Kasumi-1 (cell line): ENCODE measurements at regions not wholly inside any gene's neighbourhood (a gene's known extent, or its start where the extent isn't known, plus 50 kb on each side); places are given as distances from the start of the nearest gene placed in this dataset.
"Not testable (repeated sequence)": the region's sequence is repeated elsewhere in the genome, so short reads cannot be mapped to it uniquely, and the experiment has no call there.

Experiments used
- DNase-seq, 2 experiments: peaks; one replicate each; lab custom pipeline; 2025; lab: John Stamatoyannopoulos, UW

DNA sequence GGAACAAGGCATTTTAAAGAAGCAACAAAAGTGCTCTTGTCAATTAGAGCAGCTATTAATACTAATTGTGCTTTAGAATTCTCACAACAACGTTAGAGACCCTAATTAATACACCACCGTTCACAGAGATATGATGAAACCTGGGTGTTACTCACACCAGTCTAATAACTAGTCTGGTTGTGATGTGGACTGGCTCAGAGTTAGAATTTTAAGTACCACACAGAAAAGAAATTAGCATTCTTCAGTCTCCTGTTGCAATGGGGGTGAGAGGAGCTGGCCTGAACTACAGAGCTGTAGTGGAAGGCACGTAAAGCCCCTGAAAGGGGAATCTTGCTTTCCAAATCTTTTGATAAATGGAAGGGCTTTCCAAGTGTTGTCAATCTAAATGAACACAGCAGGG is 240.8 kb upstream of the TOX3 start:
- no peak for DNase-seq

DNA sequence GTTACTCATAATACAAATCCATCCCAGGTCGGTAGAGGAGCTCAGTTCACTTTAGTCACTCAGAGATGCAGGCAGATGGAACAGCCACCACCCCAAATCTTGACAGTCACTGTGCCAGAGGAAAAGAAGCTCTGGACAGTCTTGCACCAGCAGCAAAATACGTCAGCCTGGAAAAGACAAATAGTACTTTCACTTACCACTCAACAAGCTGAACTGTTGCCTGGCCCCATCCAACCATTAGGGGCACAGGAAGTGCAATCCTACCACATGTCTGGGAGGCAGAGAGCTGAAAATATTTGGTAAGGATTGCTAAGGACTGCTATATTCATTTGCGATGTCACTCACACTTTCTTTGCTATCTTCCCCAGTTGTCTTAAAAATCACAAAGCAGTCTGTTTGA is 239.1 kb upstream of the TOX3 start:
- DNase-seq: no peak

- no peak for DNase-seq
These were observed 238.7 kb upstream of the TOX3 start for GRCh38 chr16:52785653-52786052.

GRCh38 chr16:52783616-52784015 is 236.7 kb upstream of the TOX3 start:
- DNase-seq: no peak

DNA sequence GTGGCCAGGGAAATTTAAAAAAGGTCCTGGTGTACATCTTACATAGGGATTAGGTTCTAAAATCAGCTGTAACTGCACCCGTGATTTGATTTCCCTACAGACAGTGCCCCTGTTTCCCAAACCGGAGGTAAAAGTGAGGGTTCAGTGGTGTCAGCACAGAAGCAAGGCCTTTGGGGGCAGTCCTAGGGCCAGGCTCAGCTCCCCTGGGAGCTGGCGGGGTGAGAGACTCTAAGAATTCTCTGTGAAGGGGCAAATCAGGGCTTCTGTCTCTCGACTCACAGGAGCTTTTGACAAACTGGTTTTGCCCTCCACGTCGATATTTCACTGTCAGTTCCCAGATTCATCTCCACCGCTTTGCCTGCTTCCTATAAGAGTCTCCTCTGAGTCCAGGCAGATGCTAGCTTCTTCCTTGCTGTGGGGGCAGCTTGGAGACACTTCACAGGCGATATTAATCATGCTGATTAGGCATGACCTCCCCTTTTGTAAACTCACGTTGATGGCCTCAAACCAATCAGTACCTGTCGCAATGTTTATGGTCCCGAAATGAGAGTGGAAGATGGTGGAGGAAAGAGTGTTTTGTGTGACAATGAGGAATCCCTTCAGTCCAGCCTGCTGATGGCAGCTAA is 234.2 kb upstream of the TOX3 start:
- no peak for DNase-seq

- no peak for DNase-seq
These were observed 226.1 kb upstream of the TOX3 start for GRCh38 chr16:52773026-52773425.

GRCh38 chr16:52770828-52771227 is 223.9 kb upstream of the TOX3 start:
- DNase-seq: no peak

DNA sequence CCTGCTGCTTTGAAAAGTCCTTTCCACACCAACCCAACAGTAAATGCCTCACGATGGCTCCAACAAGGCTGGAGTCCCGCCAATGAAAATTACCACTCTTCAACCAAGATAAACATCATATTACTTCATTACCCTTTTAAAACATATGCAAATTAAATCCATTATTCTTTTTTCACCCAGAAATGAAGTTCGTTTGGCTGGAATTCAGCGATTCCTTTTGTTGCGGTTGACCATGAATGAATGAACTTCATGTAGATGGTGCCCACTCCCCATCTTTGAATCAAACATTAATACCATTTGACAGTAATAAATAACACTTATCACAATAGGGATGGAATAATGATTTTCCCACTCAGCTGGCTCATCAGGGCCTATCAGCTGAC is 211.5 kb upstream of the TOX3 start:
- no peak for DNase-seq

DNA sequence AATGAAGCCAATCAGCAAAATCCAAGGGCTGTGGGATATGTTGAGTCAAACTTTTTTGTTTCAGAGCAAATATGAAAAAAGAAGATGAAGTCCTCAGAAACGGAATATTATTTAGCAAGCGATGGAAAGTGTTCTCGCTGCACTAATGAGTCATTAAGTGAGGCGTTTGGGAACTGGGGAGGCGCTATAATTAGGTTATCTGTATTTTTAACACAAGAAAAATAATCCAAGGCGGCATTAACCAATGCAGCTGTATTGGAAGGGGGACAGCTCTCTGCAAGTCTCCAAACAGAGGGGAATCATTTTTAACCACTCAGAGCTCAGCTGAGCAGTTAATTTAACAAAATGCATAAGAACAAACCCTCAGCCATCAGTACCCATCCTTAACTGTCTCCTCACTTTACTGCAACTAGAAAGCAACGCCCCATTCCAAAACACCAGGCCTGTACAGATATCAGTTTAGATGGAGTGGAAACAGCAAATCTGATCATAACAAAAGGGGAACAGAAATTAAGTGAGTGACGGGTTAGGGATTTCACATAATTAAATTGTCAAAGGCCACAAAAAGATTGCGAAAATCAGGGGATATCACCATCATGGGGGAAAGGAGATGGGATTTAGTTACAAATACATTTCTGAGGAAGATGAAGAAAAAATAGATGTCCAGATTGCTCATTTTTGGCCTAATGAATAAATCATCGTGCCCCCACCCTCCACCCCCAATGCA is 211.0 kb upstream of the TOX3 start:
- no peak for DNase-seq

- DNase-seq: no peak
These were observed 210.0 kb upstream of the TOX3 start for GRCh38 chr16:52756812-52757517.

DNA sequence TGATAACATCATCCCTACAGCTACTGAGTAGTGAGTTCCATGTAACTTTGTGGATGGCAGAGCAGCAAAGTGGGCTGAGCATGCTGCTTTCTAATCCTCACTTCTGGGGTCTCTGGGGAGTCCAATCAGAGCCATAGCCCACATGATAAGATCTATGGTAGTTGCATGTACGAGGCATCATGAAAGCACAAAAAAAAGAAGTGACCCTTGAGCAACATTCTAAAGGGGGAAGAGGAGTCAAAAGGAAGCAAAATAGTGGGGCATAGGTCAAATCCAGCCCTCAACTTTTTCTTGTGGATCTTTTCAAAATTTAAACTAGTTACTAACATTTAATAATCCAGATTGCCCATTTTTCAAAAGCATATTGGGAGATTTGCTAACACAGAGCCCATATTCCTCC is 208.5 kb upstream of the TOX3 start:
- no peak for DNase-seq

- no peak for DNase-seq
These were observed 204.1 kb upstream of the TOX3 start for GRCh38 chr16:52751035-52751434.

DNA sequence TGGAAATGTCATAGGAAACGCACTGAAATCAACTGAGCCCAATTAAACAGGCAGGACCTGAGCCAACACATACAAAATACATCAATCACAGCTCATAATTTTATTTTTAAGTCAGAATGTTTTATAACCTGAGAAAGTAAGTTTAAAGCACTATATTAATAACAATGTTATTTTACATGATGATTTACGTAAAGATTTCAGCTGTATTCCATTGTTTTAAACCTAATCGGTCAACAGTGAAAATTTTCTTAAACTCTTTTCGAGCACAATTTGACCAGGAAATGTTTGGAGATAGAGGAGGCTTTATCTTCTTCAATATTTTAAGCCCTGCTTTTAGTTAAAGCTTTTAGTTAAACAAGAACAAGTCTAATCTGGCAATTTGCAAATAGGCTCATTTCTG is 201.8 kb upstream of the TOX3 start:
- no peak for DNase-seq

DNA sequence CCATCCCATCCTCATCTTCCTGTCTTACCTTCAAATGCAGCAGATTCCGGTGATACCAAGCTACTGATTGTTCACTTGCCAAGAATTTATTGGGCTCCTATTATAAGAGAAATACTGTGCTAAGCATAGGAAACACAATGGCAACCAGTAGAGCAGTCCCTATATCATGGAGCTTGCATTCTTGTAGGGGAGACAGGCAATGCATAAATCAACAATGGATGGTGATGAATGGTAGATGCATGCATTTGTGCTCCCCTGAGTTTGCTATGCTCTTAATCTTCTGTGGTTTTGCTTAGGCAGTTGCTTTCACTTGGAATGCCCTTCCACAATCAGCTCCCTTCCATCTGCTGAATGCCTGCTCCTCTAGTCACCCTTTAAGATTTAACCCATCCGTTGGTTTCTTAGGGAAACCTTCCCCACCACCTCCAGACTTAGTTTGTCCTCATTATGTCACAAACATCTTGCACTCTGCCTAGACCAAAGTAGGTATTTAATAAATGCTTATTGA is 200.2 kb upstream of the TOX3 start:
- no peak for DNase-seq

DNA sequence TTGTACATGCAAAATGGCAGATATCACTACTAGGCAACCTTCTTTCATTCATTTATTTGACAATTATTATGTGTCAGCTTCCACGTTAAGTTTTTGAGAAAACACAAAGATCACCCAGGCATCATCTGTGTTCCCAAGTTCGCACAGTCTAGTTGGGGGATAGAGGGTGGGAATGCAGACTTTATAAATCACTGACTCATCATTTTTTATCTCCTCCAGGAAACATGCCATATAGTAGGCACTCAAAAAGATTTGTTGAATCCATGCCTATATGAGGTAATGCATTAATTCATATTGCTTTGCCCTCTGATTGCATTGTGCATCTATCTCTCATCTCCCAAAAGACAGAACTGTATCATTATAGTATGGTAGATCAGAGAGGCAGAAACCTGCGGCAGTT is 196.8 kb upstream of the TOX3 start:
- no peak for DNase-seq

DNA sequence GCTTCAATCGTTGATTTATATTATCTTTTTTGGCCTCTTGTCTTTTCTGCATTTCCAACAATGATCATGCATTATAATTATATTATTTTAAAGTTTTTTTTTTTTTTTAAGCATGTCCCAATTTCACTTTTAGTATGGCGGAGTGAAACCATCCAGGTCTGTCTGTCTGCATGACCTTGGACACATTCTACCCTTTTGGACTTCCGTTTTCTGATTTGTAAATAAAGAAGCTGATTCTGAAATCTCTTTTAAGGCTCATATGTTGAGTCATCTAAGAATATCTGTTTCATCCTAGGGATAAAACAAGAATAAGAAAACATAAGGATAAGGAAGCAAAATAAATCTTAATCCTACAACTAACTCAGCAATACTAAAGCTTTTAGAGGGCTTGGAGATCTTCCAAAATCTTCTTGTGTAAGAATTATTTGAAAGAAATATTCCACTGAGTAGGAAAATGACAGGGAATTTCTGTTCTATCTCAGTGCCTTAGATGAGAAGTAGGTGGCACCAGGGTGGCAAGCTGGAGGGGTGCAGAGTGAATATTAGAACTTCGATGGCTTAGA is 195.7 kb upstream of the TOX3 start:
- DNase-seq: no peak

- DNase-seq: no peak
These were observed 195.1 kb upstream of the TOX3 start for GRCh38 chr16:52742052-52742451.

DNA sequence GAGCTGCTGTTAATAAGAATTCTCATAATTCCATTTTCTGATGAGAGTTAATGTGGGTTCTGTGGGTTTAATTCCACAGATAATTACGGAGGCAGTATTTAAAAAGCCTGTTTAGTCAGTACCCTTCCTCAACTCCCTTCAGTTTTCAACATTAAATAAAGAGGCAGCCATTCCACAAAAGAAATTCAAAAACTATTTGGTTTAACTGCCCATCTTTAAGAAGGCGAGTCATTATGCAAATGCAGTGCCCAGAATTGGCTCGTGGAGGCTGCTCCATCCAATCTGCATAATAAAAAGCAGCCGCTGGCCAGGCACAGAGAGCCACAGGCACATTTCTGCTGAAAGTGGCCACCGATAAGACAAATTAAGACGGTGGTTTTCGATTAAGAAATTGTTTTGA is 194.4 kb upstream of the TOX3 start:
- no peak for DNase-seq

DNA sequence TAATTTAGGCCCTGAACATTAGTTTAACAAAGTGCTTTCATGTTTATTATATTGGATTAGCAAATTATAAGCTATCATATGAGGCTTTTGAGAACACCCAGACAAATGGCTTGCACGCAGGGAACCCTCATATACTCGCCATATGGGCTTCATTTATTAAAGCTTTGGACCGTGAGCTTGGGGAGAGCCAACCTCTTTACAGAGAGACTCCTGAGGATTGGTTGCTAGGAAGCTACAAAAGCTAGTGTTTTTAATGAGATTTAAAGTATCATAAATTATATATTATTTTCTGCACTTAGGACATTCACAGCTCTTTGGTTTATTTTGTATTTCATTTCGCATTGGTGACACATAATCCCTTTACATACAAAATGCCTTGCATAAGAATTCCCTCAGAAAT is 193.8 kb upstream of the TOX3 start:
- DNase-seq: no peak

GRCh38 chr16:52740333-52740732 is 193.4 kb upstream of the TOX3 start:
- DNase-seq: no peak

DNA sequence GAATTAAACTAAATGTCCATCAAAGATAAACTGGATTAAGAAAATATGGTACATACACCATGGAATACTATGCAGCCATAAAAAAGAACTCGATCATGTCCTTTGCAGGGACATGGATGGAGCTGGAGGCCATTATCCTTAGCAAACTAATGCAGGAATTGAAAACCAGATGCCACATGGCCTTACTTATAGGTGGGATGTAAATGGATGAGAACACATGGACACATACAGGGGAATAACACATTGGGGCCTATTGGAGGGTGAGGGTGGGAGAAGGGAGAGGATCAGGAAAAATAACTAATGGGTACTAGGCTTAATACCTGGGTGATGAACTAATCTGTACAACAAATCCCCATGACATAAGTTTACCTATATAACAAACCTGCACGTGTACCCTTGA is 192.0 kb upstream of the TOX3 start:
- DNase-seq: not testable (repeated sequence)

DNA sequence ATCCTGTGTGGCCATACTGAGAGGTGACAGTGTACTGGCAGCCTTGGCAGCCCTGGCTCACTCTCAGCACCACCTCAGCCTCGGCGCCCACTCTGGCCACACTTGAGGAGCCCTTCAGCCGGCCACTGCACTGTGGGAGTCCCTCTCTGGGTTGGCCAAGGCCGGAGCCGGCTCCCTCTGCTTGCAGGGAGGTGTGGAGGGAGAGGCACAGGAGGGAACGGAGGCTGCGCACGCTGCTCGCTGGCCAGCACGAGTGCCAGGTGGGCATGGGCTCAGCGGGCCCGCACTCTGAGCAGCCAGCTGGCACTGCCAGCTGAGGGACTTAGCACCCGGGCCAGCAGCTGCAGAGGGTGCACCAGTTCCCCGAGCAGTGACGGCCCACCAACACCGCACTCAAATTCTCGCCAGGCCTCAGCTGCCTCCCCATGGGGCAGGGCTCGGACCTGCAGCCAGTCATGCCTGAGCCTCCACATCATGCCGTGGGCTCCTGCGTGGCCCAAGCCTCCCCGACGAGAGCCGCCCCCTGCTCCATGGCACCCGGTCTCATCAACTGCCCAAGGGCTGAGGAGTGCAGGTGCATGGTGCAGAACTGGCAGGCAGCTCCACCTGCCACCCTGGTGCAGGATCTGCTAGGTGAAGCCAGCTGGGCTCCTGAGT is 184.4 kb upstream of the TOX3 start:
- no peak for DNase-seq
